ENCODE measurements at regions not wholly inside any gene's neighbourhood (a gene's known extent, or its start where the extent isn't known, plus 50 kb on each side); places are given as distances from the start of the nearest gene placed in this dataset.

DNA sequence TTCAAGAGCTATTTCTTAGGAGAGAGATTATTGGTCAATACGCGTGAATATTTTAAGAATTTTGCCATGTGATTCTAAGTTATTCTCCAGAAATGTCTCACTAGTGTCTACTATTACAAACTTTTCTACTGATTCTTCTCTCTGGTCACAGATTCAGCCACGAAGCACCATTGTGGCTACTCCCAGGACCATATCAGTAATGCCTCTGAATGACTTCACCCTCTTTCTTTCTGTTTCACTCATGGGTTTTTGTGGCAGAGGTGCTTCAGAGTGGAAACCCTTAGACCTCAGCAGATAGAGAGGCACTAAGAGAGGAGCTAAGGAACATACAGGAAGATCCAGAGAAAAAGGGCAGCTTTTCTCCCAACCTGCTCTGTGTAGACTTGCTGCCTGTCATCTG is 211.3 kb downstream of the CBLN4 start:
- no peaks in the 10 kb centered on the region for H3K79me2 ChIP-seq (ENCODE audit: low read depth)
- ChIA-PET CTCF (no interaction called here), POLR2A (ENCODE audit: unreplicated experiment) (no interaction called here)
- no peak overlapping the region for H3K4me2 ChIP-seq
- H3K4me3 ChIP-seq = no peak overlapping the region
- H3K9me2 ChIP-seq (ENCODE audit: insufficient read depth) = no peaks in the 10 kb centered on the region
- no peaks in the 10 kb centered on the region for H3K4me1 ChIP-seq (replicated peaks; ENCODE audit: insufficient read depth)
- H3K27me3 ChIP-seq (ENCODE audit: insufficient read depth, low read depth) = peaks cover 29% of the 10 kb centered on the region
- no peak for TF ChIP-seq EZH2 (IDR thresholded peaks at IDR 0.05; ENCODE audit: low read depth)
- TF ChIP-seq CTCF (conservative IDR thresholded peaks at IDR 0.05) = no peak
- H3K36me3 ChIP-seq (ENCODE audit: low read depth) = no peaks in the 10 kb centered on the region
- H3F3A ChIP-seq (ENCODE audit: insufficient read depth, low read depth) = no peaks in the 10 kb centered on the region
- no peak overlapping the region for H3K27ac ChIP-seq
- no peaks in the 10 kb centered on the region for H4K20me1 ChIP-seq (ENCODE audit: insufficient read depth)
- intact Hi-C loops (cut with micrococcal nuclease; ENCODE audit: unreplicated experiment) = no loop called here
- H3K9me3 ChIP-seq (ENCODE audit: insufficient read depth, low read depth) = no peaks in the 10 kb centered on the region
- DNase-seq = no peak
- H2AFZ ChIP-seq = no peak overlapping the region
- no TSS peak for BruUV-seq (replicated peaks)

DNA sequence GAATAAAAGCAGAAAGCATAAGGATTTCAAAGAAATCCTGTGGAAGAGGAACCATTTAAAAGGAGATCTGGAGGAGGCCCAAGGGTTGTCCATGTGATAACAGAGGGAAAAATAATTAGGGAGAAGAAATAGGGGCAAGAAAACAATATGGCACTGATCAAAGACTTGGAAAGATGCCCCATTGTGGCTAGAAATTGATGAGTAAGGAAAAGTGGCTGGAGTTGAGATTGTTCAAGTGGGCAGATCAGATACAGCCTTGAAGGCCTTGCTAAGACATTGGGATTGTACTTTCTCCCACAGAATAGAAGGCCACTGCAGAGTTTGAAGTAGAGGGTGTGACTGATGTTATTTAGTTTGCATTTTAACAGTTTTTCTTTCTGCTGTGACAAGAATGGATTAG is 213.3 kb downstream of the CBLN4 start:
- Histone ChIP-seq H3K4me1 (replicated peaks; ENCODE audit: insufficient read depth) (no peaks in the 10 kb centered on the region), H3K4me3 (no peak overlapping the region), H3K27me3 (ENCODE audit: insufficient read depth, low read depth) (peaks cover 18% of the 10 kb centered on the region), H3K27ac (no peak overlapping the region), H3K9me3 (ENCODE audit: insufficient read depth, low read depth) (no peaks in the 10 kb centered on the region), H3F3A (ENCODE audit: insufficient read depth, low read depth) (no peaks in the 10 kb centered on the region), H3K9me2 (ENCODE audit: insufficient read depth) (no peaks in the 10 kb centered on the region), H3K4me2 (no peak overlapping the region), H3K36me3 (ENCODE audit: low read depth) (no peaks in the 10 kb centered on the region), H4K20me1 (ENCODE audit: insufficient read depth) (no peaks in the 10 kb centered on the region), H3K79me2 (ENCODE audit: low read depth) (no peaks in the 10 kb centered on the region), H2AFZ (no peak overlapping the region)
- TF ChIP-seq CTCF (conservative IDR thresholded peaks at IDR 0.05) (no peak), EZH2 (IDR thresholded peaks at IDR 0.05; ENCODE audit: low read depth) (no peak)
- DNase-seq = no peak
- BruUV-seq (replicated peaks) = no TSS peak
- intact Hi-C loops (cut with micrococcal nuclease; ENCODE audit: unreplicated experiment) = no loop called here
- ChIA-PET CTCF (interaction anchor here (0.5 kb wide), 1 partner anchor 452 kb away, joined by 3 read pairs; no protein-coding TSS in a partner anchor), POLR2A (ENCODE audit: unreplicated experiment) (no interaction called here)

DNA sequence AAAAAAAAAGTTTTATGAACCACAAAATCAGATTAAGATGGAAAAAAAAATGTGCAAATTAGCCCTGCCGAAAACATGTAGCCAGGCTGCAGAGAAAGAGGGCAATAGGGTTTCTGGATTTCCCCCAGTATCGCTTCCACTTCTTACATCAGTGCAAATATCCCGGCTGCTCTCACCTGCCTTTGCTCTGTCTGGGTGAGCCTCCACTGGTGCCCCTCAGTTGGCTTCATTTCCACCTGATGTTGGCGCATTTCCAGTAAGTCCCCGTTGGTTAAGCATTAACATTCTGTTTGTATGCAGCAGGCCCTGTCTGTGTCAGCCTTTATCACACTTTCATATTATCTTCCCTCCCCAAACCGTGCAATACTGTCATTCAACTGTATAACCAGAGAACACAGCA is 215.1 kb downstream of the CBLN4 start:
- H4K20me1 ChIP-seq (ENCODE audit: insufficient read depth) = no peaks in the 10 kb centered on the region
- H3K4me1 ChIP-seq (replicated peaks; ENCODE audit: insufficient read depth) = no peaks in the 10 kb centered on the region
- CTCF ChIA-PET = no interaction called here
- no peaks in the 10 kb centered on the region for H3F3A ChIP-seq (ENCODE audit: insufficient read depth, low read depth)
- H3K4me3 ChIP-seq = no peak overlapping the region
- TF ChIP-seq CTCF (conservative IDR thresholded peaks at IDR 0.05) (no peak), EZH2 (IDR thresholded peaks at IDR 0.05; ENCODE audit: low read depth) (no peak)
- no peaks in the 10 kb centered on the region for H3K36me3 ChIP-seq (ENCODE audit: low read depth)
- peaks cover 15% of the 10 kb centered on the region for H3K27me3 ChIP-seq (ENCODE audit: insufficient read depth, low read depth)
- H3K9me3 ChIP-seq (ENCODE audit: insufficient read depth, low read depth) = no peaks in the 10 kb centered on the region
- intact Hi-C loops (cut with micrococcal nuclease; ENCODE audit: unreplicated experiment) = no loop called here
- no peaks in the 10 kb centered on the region for H3K79me2 ChIP-seq (ENCODE audit: low read depth)
- no peaks in the 10 kb centered on the region for H3K9me2 ChIP-seq (ENCODE audit: insufficient read depth)
- H3K4me2 ChIP-seq = no peak overlapping the region
- POLR2A ChIA-PET (ENCODE audit: unreplicated experiment) = no interaction called here
- no TSS peak for BruUV-seq (replicated peaks)
- no peak for DNase-seq
- no peak overlapping the region for H2AFZ ChIP-seq
- H3K27ac ChIP-seq = no peak overlapping the region

All from PC-9 (cell line).